HL-60 (cell line): ENCODE measurements at regions not wholly inside any gene's neighbourhood (a gene's known extent, or its start where the extent isn't known, plus 50 kb on each side); places are given as distances from the start of the nearest gene placed in this dataset.

Source experiments
- CTCF ChIP-seq: IDR thresholded peaks from one replicate; pipeline ENCODE4 v1.5.1; 2011; ENCODE audit warnings: low read length, control low read depth, inconsistent platforms; ENCODE audit not compliant: insufficient read depth
- POLR2AphosphoS5 ChIP-seq: IDR thresholded peaks from 2 replicates; pipeline ENCODE4 v1.6.1; 2012; ENCODE audit warnings: low read depth
- TF ChIP-seq, protein P1 (sequence below): IDR thresholded peaks from 2 replicates; pipeline ENCODE4 v1.6.1; 2012; ENCODE audit warnings: low read depth; ENCODE audit not compliant: insufficient replicate concordance

GRCh38 chr7:125184801-125185200 lies 255.2 kb upstream of the POT1 start:
- TF ChIP-seq CTCF (no peak), POLR2AphosphoS5 (no peak)
- TF ChIP-seq, protein P1, sequence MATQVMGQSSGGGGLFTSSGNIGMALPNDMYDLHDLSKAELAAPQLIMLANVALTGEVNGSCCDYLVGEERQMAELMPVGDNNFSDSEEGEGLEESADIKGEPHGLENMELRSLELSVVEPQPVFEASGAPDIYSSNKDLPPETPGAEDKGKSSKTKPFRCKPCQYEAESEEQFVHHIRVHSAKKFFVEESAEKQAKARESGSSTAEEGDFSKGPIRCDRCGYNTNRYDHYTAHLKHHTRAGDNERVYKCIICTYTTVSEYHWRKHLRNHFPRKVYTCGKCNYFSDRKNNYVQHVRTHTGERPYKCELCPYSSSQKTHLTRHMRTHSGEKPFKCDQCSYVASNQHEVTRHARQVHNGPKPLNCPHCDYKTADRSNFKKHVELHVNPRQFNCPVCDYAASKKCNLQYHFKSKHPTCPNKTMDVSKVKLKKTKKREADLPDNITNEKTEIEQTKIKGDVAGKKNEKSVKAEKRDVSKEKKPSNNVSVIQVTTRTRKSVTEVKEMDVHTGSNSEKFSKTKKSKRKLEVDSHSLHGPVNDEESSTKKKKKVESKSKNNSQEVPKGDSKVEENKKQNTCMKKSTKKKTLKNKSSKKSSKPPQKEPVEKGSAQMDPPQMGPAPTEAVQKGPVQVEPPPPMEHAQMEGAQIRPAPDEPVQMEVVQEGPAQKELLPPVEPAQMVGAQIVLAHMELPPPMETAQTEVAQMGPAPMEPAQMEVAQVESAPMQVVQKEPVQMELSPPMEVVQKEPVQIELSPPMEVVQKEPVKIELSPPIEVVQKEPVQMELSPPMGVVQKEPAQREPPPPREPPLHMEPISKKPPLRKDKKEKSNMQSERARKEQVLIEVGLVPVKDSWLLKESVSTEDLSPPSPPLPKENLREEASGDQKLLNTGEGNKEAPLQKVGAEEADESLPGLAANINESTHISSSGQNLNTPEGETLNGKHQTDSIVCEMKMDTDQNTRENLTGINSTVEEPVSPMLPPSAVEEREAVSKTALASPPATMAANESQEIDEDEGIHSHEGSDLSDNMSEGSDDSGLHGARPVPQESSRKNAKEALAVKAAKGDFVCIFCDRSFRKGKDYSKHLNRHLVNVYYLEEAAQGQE = no peak
